ENCODE measurements at regions not wholly inside any gene's neighbourhood (a gene's known extent, or its start where the extent isn't known, plus 50 kb on each side); places are given as distances from the start of the nearest gene placed in this dataset.
"Not testable (repeated sequence)": the region's sequence is repeated elsewhere in the genome, so short reads cannot be mapped to it uniquely, and the experiment has no call there.

DNA sequence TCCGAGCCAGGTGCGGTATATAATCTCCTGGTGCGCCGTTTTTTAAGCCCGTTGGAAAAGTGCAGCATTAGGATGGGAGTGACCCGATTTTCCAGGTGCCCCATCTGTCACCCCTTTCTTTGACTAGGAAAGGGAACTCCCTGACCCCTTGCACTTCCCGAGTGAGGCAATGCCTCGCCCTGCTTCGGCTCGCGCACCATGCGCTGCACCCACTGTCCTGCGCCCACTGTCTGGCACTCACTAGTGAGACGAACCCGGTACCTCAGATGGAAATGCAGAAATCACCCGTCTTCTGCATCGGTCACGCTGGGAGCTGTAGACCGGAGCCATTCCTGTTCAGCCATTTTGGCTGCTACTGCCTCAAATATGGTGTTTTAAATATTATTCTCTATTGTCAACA is 198.0 kb downstream of the MEIS1 start:
- DNase-seq: not testable (repeated sequence)

DNA sequence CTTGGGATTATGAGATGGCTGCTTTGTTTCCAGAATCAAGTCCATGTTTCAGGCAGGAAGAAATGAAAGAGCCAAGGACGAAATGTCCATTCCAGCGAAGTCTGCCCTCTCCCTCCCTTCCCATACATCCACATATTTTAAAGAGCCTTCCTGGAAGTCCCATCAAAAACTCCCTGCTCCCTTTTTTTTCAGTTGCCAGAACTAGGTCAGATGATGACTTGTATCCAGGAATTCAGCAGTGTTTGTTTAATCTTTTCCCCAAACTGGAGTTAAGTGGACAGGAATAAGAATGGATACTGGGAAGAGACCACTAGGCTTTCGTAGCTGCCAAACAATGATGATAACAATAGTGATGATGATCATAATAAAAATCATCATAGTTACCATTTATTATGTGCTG is 198.7 kb downstream of the MEIS1 start:
- no peak for DNase-seq

DNA sequence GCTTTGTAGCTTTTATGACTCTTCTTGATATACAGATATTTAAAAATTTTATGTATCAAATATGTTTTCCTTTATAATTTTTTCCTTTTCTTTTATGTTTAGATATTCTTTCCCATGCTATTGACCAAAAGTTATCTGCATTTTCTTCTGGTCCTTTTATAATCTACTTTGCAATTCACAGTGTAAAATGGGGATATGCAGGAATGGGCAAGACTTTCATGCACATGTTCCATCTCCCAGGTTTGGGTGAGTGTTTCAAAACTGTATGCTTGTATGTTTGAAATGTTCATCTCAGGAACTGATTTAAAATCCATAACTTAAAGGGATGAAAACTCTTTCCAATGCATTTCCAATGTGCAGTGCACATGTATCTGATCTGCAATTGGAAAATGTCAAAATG is 199.9 kb downstream of the MEIS1 start:
- DNase-seq: no peak

DNA sequence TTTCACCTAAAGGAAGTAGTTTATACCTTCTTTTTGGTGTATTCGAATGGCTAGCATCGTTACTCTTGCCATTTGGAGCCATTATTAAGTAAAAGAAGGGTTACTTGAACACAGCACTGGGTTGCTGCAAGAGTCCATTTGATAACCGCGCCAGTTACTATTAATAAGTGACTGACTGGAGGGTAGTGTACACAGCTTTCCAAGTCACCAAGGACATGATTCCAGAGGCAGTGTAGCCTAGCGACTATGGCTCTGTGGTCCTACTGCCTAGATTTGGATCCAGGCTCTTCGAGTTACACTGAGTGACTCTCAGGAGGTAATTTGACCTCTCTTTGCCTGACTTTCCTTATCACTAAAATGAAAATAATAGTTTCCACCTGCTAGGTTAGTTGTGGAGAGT is 206.8 kb downstream of the MEIS1 start:
- DNase-seq: no peak

DNA sequence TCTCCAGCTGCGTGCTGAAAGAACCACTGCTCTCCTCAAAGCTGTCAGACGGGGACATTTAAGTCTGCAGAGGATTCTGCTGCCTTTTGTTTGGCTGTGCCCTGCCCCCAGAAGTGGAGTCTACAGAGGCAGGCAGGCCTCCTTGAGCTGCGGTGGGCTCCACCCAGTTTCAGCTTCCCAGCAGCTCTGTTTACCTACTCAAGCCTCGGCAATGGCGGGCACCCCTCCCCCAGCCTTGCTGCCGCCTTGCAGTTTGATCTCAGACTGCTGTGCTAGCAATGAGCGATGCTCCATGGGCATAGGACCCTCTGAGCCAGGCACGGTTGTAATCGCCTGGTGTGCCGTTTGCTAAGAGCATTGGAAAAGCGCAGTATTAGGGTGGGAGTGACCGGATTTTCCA is 213.2 kb downstream of the MEIS1 start:
- not testable (repeated sequence) for DNase-seq

DNA sequence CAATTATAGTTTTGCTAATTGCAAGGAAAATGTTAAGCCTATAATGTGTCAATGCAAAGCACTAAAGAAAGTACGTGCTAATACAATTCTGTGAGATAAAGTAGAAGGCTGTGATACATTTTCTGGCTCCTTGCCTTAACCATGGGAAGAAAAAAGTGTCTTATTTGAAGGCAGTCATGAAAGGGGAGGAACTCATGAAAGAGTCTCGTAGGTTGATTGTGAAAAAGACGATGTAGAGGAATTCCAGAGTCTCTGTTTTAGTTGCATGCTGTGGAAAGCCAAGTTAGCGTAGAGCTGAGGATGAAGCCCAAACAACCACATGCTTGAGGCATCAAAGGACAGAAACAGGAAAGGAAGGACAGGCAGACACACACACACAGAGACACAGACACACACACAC is 214.1 kb downstream of the MEIS1 start:
- DNase-seq: no peak

DNA sequence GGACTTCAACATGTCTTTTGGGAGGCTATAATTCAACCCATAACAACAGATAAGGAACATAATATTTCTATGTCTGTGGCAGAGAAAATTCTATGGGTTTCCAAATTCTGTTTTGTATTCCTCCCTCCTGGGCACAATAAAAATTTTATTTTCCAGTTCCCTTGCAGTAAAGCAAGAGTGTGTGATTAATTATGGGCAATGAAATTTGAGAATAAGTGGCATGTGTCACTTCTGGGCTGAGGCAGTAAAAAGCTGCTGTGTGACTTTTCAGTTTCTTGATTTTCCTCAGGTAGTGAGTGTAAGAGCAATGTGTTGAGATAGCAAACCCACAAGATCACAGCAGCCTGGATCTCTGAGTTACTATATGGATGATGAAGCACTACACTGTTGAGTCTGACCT is 216.4 kb downstream of the MEIS1 start:
- DNase-seq: no peak

DNA sequence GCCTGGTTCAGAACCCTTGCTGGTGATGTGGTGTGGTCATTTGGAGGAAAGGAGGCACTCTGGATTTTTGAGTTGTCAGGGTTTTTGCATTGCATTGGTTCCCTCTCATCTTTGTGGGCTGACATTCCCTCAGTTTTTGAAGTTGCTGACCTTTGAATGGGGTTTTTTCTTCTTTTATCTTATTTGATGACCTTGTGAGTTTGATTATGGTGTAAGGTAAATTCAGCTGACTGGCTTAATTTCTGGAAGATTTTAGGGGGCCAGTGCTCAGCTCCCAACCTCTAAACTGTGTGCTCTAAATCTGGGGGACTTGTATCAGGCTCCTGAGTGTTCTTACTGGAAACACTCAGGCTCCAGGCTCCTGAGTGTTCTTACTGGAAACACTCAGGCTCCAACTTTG is 225.9 kb downstream of the MEIS1 start:
- DNase-seq: no peak

DNA sequence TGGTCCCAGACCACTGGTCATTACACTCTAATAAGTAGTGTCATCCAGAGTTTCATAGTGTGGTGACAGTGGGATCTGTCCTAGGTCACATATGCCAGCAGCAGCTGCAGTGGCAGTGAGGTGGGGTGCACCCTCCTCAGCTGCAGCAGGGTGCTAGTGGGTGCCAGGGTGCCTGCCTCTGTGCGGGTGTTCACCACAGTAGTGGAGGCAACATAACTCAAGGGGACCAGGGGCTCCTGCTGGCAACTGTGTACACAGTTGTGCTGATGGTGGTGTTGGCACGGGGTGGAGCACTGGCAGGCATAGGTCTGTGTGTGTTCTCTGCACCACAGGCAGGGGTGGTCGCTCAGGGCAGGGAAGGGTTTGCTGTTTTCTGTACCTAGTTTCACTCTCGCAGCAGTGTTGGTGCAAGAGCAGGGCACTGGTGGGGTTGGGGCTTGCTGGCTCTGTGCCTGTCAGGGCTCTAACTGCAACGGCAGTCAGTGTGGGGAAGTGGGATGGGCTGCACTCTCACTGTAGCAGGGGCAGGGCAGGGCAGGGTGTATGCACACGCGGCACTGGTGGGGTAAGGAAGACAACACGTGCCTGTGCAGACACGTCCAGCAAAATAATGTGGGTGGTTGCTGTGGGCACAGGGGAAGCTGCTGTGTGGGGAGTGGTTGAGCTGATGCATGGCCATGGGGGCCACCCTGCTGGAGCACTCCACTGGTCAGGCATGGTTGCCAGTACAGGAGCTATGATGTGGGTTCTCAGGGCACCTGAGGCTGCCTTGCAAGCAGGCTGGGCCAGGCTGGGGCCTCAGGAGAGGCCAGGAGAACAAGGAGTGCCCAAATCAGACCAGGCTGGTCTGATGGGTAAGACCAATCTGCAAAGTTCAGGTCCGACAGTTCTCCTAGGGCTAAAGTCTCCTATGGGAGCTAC is 226.6 kb downstream of the MEIS1 start:
- no peak for DNase-seq

DNA sequence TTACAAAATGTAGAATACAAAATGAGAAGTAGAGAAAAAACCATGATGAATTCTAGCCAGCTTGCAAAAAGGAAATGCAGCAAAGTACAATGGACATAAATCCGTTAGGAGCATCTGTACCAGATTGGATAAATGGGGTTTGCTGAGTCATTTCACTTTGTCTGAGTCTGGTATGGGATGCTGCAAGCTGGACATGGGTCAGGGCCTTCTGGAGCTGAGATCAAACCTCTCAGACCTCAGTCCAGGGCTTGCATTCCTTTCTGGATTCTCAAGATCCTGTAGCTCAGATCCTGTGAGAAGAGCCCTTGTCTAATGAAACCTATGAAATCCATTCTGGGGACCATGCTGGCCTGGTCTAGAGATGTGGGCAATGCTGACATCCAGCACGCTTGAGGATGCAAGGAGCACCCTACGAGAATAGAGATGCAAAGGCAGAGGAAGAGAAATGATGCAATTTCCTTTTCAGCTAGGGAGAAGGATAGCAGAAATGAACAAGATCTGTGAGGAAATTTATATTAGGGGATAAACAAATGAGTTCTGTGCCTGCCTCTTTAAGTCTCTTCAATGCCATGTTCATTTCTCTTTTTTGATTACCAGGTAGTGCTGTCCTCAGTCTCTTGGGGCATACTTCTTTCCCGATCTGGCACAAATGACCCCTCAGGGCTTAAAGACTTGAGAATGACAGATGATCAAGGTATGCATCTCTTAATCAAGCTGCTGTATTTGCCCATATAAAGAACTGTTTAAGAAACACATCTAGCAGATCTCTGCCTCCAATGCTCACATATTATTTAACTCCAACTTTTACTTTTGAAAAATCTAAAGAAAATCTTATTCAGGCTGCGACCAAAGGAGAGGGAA is 230.4 kb downstream of the MEIS1 start:
- DNase-seq: no peak

DNA sequence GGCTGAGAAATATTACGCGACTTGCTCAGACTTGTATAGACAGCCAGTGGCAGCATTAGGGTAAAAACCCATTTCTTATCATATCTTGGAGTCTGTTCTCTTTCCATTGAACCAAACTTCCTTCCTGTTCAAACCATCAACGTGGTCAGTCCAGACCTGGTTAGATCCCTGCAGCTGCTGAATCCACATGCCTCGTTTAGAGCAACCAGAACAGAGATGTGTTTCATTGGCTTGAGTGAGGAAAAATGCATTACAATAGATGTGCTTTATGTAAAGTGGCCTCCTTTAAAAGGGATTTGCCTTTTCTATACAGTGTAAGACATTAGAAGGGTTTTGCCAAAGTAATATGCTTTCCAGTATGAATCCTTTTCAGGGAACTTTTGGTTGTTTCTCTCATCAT is 232.4 kb downstream of the MEIS1 start:
- no peak for DNase-seq

DNA sequence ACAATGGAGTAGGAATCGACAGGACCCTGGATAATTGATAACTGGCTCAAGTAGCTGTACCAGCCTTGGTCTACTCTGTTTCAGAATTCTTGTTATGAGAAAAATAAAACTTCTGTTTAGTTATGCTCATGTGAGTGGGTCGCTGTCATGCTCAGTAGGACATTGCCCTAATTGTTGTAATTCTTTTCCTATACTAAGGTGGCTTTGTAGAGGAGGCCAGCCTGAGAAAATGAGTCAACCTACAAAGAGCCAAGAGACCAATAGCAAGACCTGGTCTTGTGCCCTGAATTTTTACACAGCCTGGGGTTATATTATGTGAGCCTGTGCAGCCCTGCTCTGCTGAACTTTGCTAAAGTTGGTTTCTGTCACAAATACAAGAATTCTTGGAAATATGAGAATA is 238.4 kb downstream of the MEIS1 start:
- no peak for DNase-seq

DNA sequence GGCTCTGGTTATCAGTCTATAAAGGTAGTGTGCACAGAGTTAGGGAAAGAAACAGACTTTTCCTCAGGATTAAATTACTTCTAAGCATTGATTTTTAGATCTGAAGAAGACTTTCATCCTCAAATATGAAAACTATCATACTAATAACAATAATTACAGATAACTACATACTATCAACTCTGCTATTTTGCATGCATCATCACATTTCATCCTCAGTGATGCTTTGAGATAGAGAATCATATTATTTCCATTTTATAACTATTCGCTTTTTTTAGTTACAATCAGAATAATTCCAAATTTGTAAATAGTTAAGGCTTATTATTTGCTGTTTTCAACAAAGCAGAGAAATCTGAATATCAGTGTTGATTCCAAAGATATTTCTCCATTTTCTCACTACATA is 239.2 kb downstream of the MEIS1 start:
- no peak for DNase-seq

DNA sequence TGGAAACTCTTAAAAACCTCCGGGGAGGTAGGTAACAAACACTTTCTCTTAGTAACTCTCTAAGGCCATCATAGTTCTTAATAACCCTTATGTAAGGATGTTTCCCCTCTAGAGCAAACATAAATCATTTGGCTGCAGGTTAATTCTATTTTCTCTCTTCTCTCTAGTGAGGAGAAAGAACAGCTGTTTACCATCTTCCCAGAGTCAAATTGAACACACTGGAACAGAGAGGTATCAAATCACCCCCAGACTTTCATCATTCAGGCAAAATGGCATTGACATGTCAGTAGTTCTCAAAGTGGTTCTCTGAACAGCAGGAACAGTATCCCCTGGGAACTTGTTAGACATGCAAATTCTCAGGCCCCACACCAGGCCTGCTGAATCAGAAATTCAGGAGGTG is 240.7 kb downstream of the MEIS1 start:
- DNase-seq: no peak

DNA sequence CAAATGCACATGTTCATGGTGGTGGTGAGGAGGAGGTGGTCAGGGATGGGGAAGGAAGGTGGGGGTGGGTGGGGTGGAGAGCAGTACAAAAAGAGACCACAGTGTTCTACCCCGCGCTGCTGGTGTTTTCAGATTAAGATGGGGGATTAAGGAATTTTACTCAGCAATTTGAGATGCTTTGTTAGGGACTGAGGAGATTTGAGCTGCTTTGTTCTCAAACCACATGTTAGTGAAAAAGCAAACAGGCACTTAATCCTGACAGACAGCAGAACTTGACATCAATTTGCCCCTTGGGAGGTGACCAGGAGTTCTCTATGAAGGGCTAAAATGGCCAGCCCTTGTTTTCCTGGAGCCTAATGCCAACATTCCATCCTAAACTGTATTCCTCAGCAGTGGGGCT is 244.5 kb downstream of the MEIS1 start:
- no peak for DNase-seq

DNA sequence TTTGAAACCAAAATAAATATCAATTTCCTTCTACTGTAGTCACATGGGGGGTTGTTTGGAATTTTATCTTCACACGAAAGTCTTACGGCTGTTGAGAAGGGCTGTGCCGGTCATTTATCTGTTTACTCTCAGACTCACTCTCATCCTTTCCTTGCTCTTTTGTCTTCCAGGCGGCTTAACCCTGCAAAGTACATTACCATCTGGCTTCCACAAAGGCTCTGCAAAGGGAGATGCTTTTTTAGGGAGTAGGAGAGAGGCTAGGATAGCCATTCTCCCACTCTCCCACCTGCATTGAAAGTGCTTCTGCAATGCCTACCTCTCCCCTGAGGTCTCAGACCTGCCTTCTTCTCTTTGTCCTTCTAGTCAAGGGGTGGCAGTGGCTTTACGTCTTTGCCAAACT is 247.6 kb downstream of the MEIS1 start:
- DNase-seq: no peak

DNA sequence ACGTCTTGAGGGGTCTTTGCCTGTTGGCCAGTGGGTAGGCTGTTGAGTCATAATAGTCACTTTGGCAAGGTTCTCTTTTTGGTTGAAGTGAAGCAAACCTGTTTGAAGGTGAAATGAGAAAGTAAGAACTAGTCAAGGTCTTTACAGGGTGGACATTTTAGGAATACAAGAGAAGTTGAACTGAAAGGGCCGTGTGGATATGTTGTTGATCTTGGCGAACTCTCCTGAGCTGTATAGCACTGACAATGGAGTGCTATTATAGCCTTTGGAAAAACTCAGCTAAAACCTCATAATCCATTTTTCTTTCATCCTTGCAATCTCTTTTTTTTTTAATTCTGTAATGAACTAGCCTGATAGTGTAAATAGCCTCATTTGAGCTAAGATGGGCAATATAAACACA is 248.1 kb downstream of the MEIS1 start:
- DNase-seq: no peak

DNA sequence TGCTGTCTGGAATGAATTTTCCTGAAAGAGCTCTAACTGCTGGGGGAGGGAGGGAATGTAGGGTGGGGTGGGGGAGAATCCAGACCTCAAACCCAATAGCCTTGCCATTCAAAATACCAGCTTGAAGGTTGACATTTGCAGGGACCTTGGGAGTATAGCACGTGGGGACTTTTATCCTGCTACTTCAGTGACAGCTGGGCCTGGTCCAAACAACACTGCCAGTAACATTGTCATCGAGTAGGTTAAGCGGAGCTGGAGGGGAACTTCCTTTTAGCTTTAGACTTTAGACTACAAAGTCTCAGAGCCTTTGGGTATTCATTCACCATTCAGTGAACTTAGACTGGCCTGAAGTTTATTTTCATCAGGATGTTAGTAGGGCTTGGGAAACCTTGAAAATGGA is 248.7 kb downstream of the MEIS1 start:
- no peak for DNase-seq

DNA sequence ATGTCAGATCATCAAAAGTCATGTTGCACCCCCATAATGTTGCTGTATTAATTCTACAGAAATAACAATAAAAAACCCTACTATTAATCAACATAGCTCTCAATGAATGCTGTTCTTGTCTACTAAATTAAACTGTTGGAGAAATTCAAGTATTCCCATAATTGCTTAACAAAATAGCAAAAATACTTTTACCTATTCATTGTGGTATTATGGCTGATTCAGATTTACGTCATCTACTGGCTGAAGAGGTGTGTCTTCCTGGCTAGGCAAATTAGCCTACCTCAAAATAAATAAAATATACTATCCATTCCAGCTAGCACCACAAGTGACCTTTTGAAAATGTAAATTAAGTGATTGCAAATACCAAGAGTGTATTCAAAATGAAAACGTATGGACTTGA is 249.4 kb downstream of the MEIS1 start:
- DNase-seq: no peak

DNA sequence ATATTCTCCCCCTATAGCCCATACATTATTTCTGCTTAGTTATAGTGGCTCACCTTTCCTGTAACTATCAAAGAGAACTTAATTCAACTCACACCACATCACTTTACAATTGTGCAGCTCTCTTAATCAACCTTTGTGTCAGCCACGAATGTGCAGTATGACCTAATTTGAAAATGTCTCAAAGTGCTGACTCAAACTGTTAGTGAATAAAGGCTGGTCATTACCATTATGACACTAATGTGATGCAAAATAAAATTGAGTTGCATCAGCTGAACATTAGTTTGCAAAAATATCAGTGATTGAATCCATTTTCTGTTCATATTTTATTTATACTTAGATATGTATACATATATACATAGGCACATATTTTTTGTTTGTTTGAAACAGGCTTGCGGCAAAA is 251.8 kb downstream of the MEIS1 start:
- DNase-seq: no peak

DNA sequence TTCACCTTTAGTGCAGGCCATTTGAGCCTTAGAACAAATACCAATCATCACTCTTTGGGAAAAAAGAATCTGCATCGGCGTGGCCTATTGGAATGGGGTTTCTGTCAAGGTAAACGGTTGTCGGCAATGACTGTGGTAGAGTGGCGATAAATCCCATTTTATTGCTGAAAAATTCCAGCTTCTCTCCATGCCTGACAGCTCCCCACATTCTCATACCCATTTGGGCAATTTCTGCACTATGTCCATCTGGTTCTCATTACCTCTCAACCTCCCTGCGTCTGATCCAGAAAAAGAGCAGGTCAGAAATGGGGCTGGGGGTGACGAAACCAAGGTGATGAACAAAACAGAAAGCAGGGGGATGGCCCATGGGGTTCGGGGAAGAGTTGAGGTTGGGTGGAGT is 254.0 kb downstream of the MEIS1 start:
- DNase-seq: no peak

DNA sequence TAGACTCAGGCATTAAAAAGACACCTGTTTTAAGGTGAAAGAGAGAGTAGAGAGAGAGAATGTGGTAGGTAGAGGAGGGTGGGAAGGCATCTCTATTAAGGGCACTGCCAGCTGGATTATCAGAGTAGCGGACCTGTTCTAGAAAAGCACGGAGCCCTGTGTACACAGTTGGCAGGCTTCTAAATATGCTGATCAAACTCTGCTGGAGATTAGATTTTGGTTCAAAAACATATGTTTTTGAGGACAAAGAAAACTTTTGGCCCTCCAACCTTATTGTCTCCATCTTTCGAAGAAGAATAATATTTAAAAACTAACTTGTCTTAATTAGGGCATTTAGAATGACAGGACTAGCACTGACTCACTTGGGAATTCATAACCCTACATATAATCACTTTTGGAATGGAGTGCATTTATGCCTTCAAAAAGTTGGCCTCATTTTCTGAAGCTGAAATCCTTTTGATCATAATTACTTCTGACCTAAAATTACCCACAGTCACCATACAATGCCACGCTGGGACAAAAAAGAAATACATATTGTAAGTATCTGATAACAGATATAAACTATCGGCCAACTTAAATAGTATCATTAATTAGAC is 254.6 kb downstream of the MEIS1 start:
- no peak for DNase-seq

All from amygdala (tissue), 56 donors.